SHP77 (cell line): ENCODE measurements at regions not wholly inside any gene's neighbourhood (a gene's known extent, or its start where the extent isn't known, plus 50 kb on each side); places are given as distances from the start of the nearest gene placed in this dataset.
"Not testable (repeated sequence)": the region's sequence is repeated elsewhere in the genome, so short reads cannot be mapped to it uniquely, and the experiment has no call there.

ENCODE experiments used
- DNase-seq, 2 experiments: peaks; one replicate each; lab custom pipeline; 2025; lab: John Stamatoyannopoulos, UW

DNA sequence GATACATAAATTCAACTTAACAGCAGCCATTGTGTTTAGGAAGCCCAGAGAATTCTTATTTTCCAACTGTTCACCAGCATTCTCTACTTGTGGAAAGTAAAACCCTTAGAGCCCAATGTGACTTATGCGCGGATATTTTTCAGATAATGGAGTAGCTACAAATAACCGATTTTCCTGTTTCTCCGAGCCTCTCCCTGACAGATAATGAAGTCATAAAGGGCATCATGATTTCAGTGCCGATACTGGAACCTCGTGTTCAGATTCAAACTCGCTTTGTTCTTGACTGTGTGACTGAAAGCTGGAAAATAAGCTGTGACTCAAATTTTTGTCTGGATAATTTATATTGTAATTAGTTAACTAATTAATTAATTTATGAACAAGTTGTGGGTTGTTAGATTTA, 228.2 kb downstream of the VAPA start:
- DNase-seq = no peak

DNA sequence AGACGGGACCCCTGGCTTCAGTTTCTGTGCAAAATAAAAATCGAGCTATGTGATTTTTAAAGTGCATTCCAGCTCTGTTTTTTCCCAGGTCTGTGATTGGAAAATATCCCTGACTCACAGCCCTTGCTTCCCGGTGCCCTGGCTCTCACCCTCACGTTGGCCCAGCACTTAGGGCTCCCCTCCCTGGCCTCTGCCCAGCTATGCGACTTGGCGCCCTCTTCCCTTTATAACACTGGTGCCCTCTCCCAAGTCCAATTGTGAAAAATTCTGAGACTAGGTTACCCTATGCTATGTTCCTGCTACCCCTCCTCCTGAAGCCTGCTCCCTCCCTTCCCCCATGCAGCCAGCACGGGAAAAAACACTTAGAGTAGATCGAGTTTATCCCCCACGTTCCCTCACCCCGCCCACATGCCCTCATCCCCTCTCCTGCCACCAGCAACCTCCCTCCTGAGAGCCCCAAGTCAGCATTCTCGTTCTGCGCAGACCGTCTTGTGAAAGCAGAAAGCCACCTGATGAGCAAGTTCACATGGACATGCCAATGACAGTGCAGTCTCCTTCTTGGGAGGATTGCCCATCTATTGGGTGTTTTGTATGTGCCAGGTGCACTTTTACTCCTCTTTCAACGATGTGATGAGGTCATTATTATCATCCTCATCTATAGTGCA, 228.8 kb downstream of the VAPA start:
- DNase-seq = no peak

DNA sequence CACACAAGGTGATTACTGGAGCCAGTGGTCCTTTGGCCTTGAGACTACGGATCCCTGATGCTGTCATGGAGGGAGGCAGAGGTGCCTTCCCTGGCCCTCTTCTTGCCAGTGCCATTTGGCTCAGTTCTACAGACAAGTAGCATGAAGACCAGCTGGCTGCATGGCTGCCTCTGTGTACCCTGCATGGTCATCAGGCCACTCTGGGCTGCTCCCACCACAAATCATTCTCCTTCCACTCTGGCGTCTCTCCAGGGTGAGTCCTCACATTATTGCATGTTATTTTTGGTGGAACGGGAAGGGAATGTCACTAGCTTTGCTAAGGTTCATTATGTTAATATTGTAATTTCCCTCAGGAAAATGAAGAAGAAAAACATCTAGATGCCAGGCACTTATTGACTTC, 229.8 kb downstream of the VAPA start:
- no peak for DNase-seq

DNA sequence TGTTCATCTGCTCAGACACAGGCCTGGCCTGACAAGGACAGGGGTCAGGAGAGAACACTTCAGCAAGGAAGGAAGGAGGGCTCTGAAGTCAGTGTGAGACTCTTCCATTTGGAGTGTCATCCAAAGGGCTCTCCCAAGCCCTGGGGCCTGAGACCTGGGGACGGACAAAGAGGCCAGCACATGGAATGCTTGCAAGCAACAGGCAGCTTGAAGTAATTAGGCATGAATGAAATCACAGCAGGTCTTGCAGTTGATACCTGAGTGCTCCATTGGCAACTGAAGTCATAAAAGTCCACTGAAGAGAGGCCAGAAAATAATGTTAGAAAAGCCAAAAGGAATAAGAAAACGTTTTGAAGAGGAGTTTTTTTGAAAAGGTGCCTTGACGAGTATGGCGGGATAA, 231.7 kb downstream of the VAPA start:
- no peak for DNase-seq

DNA sequence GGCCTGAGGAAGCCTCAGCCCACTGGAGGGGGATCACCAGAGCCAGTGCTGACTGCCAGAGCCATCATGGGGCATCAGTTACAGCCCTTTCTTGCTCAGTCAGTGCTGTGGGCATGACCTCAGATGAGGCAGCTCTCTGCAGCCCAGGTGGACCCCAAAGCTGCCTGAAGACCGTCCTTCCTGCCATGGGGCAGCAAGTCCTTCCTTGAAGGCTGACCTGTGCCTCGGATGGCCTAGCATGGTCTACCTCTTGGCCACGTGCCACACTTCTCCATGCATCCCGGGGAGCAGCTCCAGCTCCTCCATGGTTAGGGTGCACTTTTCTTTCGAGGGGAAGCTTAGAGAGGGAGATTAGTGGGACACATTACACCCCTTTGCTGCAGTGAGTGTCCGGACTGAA, 233.4 kb downstream of the VAPA start:
- DNase-seq = no peak

DNA sequence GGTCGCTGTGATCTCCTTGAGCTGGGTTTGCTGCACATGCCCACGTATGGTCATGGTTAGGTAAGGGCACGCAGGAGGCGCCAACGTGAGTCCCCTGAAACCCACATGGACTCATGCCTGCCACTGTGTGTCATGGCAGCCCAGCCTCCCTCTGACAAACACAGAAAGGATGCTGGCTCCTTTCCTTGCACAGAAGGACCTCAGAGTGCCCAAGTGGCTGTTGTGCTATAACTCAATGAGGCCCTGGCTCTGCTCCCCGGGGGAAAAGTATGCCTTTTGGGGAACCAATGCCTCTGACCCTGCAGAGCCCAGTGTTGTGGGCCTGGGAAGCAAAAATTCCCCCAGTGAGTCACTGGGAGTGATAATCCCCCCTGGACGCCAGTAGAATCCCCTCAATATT, 233.9 kb downstream of the VAPA start:
- DNase-seq = no peak

DNA sequence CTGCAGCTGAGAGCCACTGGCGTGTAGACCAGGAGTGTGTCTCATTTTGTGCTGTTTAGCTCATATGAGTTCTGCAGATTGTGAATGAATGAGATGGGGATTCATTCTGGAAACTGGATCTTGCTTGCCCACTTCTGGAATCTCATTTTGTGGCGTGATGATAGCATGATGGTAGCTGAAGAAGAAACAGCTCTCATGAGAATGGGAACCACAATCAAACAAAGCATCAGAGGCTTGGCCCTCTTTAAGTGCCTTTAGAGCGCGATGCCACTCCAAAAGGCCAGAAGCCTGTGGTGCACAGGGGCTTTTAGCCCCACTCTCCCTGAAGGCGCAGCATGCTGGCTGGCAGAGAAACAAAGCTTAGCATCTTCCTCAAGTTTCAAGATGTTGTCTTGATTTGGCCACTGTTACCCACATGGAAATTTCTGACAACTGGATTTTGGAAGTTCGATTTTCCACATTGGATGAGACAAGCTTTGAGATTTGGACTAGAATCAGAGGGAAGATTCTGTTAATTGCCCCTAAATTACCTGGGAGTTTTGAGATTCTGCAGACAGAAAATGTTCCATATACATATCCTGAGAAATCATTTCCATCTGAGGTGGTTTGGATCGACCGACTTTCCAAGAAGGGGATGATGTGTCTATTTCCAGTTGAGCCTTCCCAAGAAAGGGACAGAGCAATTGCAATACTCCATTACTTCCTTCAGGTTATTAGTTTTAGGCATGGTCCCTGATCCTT, 234.5 kb downstream of the VAPA start:
- DNase-seq = no peak

DNA sequence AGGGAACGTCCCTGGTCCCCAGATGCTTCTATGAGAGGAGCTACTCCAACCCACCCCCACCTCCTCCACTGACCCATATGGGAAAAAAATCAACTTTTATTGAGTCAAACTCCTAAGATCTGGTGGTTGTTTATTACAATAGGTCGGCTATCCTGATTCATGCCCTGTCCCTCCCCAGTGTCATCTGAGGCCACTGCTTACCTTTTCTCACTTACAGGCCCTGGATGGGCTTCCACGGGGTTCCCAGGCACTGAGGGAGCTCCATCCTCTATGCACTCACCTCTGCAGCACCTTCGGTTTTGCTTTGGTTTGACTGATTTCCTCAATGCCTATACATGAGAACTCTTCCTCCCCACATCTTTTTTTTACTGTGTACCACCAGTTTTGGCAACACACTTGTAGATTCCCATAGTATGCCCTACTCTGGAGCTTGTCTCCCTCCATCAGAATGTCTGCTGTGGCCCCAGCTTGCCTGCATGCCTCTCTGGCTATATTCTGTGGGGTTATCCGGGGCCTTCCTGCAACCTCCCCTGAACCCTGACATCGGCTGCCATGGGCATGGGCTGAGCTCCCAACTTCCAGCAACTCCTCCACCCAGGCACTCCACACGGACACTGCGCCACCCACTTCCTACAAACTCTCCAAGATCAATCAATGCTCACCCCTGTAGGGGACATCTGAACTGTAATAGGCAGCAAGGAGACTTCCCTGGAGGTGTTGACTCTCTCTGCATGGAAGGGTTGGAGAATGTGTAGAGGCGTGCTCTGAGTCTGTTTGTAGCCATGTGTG, 236.1 kb downstream of the VAPA start:
- no peak for DNase-seq

DNA sequence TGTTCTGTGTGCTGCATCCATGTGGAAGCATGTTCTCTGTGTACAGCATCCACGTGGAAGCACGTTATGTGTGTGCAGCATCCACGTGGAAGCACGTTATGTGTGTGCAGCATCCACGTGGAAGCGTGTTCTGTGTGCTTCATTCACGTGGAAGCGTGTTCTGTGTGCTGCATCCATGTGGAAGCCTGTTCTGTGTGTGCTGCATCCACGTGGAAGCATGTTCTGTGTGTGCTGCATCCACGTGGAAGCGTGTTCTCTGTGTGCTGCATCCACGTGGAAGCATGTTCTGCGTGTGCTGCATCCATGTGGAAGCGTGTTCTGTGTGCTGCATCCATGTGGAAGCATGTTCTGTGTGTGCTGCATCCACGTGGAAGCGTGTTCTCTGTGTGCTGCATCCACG, 236.8 kb downstream of the VAPA start:
- not testable (repeated sequence) for DNase-seq

DNA sequence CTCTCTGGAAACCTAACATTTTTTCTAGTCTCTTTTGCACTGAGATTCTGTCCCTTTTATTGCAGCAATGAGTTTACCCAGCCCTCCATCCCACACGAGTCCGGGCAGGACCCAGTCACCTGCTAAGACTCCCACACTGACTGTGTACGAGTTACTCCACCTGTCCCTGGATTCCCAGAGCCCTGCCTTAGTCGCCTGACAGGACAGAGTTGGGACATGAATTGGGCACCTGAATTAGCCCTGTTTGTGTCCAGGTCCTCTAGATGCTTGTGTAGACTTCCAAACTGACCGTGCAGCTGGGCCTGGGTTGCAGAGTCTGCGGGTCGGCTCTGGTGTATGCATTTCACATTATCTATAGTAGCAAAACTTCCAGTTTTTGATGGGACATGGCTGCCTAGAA, 238.7 kb downstream of the VAPA start:
- DNase-seq = no peak

DNA sequence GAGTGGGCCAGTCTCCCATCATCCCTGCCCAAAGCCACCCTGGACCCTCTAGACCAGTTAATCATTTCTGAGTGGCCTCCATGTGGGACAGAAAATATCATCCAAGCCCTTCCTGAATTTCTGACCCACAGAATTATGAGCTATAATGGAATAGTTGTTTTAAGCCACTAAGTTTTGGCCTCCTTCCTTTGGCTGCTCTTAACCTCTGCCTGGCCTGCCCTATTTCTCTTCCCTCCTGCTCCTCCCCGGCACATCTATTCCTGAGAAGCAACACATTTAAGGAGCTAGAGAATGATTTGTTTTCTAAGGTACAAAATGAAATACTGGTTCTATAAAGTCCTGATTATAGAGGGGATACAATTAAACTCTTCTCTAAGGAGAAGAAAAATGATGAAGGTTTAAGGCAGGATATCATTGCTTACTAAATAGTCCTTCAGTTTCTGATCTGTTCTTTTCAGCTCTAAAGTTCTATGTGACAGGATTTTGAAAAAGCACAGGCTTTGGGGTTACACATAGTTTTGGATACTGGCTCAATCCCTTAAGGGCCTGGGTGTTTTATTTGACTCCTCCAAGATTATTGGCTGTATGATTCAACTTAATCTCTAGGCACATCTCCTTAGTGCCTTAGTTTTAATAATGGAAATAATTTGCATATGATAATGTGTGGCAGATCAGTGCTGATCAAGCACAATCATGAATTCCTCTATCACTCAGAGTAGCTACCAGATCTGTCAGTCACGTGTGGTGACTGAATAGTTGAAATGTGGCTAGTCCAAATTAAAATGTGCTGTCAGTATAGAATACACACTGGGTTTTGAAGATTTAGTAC, 240.3 kb downstream of the VAPA start:
- DNase-seq = no peak

DNA sequence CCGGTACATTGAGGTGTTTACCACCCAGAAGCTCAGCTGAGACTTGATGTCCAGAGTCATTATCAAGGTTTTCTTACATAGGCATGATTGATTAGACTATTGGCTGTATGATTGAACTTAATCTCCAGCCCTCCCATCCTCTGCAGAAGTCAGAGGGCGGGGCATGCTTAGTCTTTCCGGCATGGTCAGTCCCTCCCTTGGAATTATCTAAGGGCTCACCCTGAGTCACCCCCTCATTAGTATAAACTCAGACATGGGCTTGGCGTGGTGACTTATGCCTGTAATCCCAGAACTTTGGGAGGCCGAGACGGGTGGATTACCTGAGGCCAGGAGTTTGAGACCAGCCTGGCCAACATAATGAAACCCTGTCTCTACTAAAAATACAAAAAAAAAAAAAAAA, 243.9 kb downstream of the VAPA start:
- DNase-seq = no peak

DNA sequence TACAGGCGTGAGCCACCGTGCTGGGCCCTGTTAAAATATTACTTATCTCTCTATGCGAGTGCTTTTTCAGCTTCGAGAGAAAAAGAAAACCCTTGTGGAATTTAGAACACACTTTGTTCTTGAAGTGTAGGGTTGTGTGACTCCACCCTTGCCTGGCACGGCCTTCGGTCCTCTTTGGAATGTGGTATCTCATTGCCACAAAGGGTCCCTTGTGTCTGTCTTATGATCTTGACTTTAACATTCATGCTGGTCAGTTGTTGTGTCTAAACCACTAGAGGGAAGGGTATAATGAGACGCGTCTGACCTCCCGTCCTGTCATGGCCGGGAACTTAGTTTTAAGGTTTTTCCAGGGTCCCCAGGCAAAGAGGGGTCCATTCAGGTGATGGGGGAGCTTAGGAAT, 246.4 kb downstream of the VAPA start:
- no peak for DNase-seq

DNA sequence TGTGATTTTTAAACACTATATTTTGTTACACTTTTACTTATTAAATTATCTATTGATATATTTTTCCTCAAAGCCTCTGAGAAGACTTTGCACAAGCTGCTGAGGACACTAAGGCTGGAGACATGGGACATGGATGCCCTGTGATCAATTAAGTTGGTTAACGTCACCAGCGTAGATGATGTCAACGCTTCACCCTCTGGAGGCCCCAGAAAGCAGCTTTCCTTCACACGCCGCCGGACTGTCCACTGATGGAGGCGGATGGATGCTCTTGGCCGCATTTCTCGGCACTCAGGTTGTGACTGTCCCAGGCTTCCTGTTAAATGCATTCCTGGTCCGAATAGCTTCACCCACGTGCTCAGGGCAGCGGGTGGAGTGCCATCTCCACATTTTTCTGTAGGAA, 247.5 kb downstream of the VAPA start:
- DNase-seq = no peak

DNA sequence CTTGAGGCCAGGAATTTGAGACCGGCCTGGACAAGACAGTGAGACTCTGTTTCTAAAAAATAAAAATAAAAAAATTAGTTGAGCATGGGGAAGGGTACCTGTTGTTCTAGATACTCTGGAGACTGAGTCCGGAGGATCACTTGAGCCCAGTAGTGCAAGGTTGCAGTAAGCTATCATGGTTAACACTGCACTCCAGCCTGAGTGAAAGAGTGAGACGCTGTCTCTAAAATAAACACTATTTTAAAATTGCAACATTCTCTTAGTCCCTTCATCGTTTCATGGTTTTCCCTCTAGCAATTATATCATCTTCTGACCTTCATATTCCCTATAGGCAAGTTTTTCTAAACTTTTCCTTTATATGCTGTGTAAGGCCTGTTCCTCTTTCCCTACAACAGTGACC, 248.5 kb downstream of the VAPA start:
- no peak for DNase-seq

DNA sequence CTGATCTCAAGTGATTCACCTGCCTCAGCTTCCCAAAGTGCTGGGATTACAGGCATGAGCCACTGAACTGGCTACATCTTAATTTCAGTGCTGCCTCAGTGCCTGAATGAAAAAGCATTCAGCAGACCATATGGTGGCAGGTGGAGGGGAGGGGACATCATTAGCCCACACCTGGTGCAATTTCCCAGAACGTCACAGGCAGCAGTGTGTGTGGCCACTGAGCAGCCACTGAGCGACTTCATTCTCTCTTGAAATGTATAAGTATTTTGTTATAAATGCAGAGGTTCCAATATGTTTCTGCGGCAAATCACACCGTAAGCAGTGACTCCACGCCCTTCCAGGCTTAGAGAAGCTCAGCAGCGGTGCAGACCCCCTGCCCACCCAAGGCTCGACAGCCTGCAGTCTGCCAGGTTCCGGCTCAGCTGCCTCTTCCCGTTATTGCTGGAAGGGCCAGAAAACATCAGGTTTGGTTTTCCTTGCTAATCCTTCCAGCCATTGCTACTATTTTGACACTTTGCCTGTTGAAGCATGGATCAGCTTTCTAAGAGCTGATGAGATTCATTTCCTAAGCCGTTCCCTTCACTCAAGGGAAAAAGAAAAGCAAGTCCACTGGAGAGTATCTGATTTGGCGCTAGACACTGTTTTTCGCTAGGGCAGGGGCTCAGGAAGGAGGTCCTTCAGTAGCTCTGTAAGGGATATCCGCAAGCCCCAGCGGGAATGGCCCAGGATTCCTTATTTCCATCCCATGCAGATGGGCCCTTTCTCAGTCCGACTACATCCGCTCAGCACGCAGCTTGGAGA, 250.7 kb downstream of the VAPA start:
- peak; percentile 8 to 11 for DNase-seq

DNA sequence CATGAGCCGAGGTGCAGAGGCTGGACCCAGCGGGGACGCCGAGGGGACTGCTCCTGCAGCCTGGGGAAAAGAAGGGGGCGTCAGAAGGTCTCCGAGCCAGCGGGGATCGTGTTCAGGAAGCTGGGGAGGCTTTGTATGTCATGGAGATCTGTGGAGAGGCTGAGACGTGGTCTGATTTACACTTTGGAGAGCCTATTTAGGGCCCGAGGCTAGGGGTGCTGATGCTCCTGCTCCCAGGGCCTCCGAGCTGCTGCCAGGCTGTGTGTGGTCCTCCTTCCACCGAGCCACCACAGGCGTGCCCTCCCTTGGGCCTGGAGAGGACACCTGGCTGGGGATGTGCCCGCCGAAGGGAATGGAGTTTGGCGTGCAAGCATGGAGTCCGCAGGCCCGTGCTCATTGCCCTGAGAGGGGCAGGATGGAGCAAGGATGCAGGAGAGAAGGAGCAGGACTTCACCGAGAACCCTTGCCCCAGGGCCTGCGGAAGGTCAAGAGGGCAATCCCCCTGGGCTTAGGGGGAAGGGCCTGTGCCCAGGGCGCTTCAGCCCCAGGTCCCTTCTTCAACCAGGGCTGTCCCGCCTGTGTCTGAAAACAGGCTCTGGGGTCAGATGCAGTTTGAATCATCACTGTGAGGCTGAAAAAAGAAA, 252.5 kb downstream of the VAPA start:
- no peak for DNase-seq

DNA sequence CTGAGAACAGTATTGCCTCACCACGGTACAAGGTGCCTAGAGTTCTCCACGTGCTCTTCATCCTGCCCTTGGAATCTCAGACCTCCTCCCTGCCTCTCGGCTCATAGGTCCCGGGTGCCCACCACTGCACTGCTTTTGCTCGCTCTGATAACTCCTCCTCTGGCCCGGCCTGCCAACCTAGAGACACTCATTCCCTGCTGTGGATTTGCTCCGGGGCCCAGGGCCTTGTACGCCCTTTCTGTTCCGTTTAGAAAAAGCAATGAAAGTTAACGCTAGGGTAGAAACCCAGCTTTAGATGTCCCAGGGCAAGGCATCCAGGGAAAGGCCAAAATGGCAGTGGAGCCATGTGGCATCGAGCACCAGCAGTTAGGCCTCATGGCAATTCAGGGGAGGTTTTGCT, 253.9 kb downstream of the VAPA start:
- no peak for DNase-seq

DNA sequence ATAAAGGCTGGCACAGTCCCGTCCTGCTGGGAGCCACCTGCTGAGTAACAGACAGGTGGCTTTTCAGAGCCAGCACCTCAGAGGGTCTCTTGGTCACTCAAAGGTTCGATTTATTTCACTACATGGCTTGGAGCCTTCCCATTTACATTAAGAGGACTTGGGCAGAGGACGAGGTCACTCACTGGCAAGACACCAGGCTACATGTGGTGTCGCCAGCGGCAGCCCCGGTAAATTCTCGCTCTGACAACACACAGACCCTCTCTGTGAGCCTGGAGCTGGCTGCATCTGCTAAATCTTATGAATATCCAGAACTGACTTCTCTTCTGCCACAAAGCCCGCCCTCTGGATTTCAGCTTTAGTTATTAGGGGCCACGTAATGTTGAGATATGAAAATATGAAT, 254.7 kb downstream of the VAPA start:
- DNase-seq = peak in 1 of 2 experiments; percentile 3

DNA sequence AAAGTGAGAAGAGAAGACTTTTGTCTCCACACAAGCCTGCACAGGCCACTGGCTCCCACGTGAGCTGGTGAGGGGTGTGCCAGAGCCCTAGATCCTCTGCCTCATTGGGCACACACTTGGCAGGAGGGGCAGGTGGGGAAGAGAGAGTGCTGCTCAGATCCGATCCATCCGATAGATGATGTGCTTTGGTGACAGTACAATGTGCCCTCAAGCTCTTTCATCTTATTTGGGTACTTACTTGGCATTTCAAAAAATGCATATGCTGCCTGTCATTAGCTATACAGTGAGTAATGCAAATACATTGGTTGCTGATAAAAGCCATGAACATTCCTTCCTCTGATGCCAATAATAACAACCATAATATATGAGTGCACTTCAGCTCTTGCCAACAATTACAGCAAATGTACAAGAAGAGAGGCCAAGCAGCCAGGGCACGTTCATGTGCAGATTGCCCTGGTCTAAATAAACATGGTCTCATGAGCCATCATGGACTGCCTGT, 255.3 kb downstream of the VAPA start:
- DNase-seq = peak; percentile 65 to 71

DNA sequence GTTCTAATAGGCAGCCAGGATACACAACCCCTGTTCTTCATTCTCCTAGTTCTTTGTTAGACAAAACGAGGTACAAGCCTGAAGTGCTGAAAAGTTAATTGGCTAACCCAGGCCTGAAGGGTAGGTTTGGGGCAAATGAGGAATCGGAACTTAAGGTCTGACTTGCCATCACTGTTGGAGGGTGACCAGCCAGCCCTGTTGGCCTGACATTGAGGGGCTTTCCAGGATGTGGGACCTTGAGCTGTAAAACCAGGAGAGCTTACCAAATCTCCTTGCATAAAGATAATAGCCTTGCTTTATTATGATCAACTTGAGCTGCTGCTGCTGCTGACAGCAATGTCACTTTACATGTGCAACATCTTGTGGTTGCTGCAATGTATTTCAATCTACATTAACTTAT, 256.0 kb downstream of the VAPA start:
- no peak for DNase-seq
